Calu3 (cell line): ENCODE measurements at regions not wholly inside any gene's neighbourhood (a gene's known extent, or its start where the extent isn't known, plus 50 kb on each side); places are given as distances from the start of the nearest gene placed in this dataset.
"Not testable (repeated sequence)": the region's sequence is repeated elsewhere in the genome, so short reads cannot be mapped to it uniquely, and the experiment has no call there.

ENCODE experiments used
- BruUV-seq: library from RNA; stranded (reverse); fragments of 400-500 nt; replicated peaks from 2 replicates; lab custom pipeline; 2021; lab: Mats Ljungman, UMichigan
- CTCF ChIA-PET: fragments of 300-600 bp; sonication (Branson Sonifier 250); formaldehyde crosslinking; loops from one replicate; lab custom pipeline; 2022; ENCODE audit warnings: antibody characterized with exemption; lab: Charles Lee
- DNase-seq: peaks from one replicate; pipeline ENCODE4 v3.0.0; 2022
- H3K27ac Mint-ChIP-seq: one replicate; pipeline ENCODE4 v1.8.0; 2022; ENCODE audit warnings: mixed read lengths; ENCODE audit not compliant: unreplicated experiment
- H3K27me3 Mint-ChIP-seq: one replicate; pipeline ENCODE4 v1.8.0; 2022; ENCODE audit warnings: mixed read lengths; ENCODE audit not compliant: unreplicated experiment
- H3K36me3 Mint-ChIP-seq: one replicate; pipeline ENCODE4 v1.8.0; 2022; ENCODE audit warnings: mild to moderate bottlenecking, moderate library complexity, mixed read lengths; ENCODE audit not compliant: insufficient read depth, unreplicated experiment
- H3K4me1 Mint-ChIP-seq: one replicate; pipeline ENCODE4 v1.8.0; 2022; ENCODE audit warnings: mild to moderate bottlenecking, low read depth, mixed read lengths; ENCODE audit not compliant: unreplicated experiment
- H3K4me3 Mint-ChIP-seq: one replicate; pipeline ENCODE4 v1.8.0; 2022; ENCODE audit warnings: mild to moderate bottlenecking, low read depth, moderate library complexity, mixed read lengths; ENCODE audit not compliant: unreplicated experiment
- H3K9me3 Mint-ChIP-seq: one replicate; pipeline ENCODE4 v1.8.0; 2022; ENCODE audit warnings: low read depth, mixed read lengths; ENCODE audit not compliant: unreplicated experiment
- CTCF ChIP-seq: fragments of 200-600 bp; IDR thresholded peaks from one replicate; pipeline ENCODE4 v1.8.0; 2022; ENCODE audit warnings: antibody characterized with exemption; ENCODE audit not compliant: unreplicated experiment
- intact Hi-C: fragments of 100-400 bp; cut with micrococcal nuclease; formaldehyde crosslinking; loops from one replicate; pipeline ENCODE4 v1.10.0; 2022; ENCODE audit not compliant: unreplicated experiment

GRCh38 chr4:9691238-9692065, 90.0 kb upstream of the DRD5 start:
- no TSS peak for BruUV-seq
- TF ChIP-seq CTCF: no peak
- Mint-ChIP-seq H3K27ac (peak overlapping the region; percentile 39), H3K4me3 (peak overlapping the region; percentile 62), H3K4me1 (peaks cover 8% of the 10 kb centered on the region), H3K9me3 (no peaks in the 10 kb centered on the region), H3K27me3 (no peaks in the 10 kb centered on the region), H3K36me3 (peaks cover 3% of the 10 kb centered on the region)
- CTCF ChIA-PET: interaction anchor here (1.3 kb wide), 1 partner anchor 12 kb away, joined by 5 read pairs; no protein-coding TSS in a partner anchor
- peak; percentile 90 for DNase-seq
- intact Hi-C loops: no loop called here

GRCh38 chr4:9692791-9693491, 88.5 kb upstream of the DRD5 start:
- H3K27ac Mint-ChIP-seq, CTCF ChIA-PET, H3K27me3 Mint-ChIP-seq, H3K4me3 Mint-ChIP-seq, H3K9me3 Mint-ChIP-seq, BruUV-seq, intact Hi-C loops, H3K4me1 Mint-ChIP-seq, H3K36me3 Mint-ChIP-seq, DNase-seq: not testable (repeated sequence)

DNA sequence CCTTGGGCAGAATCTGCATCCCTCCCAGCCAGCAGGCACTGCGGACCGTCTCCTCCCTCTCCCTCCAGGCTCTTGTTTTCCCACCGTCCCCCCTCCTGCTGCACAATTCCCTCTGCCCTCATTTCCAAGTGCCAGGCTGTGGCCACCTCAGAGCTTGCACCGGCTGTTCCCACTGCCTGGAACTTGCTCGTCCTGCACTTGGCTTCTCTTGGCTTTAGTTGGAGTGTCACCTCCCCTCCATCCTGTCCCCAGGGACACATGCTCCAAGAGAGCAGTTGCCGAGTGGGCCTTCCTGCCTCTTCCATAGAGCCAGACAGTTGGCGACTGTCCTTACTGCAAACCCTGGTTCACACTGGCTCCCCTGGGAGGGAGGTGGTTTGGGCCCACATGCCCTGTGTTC, 87.0 kb upstream of the DRD5 start:
- CTCF ChIA-PET, H3K4me3 Mint-ChIP-seq: not testable (repeated sequence)

DNA sequence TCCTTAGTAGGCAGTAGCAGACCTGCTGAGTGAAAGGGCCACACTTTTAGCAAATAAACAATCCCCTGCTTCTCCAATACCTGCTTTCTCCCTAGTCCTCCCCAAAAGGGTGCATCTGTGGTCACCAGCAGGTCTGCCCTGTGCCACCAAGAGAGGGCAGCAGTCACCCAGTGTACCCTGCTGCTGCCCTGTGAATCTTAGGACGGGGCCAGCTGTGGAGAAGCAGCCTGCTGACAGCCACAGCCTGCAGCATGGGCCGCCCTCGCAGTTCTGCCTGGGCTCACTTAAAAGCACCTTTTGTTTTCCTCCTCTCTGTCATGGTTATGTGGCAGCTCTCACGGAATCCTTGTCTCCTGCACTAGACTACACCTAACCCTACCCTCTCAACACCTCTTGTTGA, 85.4 kb upstream of the DRD5 start:
- DNase-seq: peak; percentile 55
- H3K36me3 Mint-ChIP-seq, H3K27ac Mint-ChIP-seq, H3K4me1 Mint-ChIP-seq, H3K9me3 Mint-ChIP-seq, intact Hi-C loops, H3K4me3 Mint-ChIP-seq, BruUV-seq, CTCF ChIA-PET, H3K27me3 Mint-ChIP-seq: not testable (repeated sequence)
- TF ChIP-seq CTCF: peak; percentile 18

More for the DNA sequence above, 87.0 kb upstream of the DRD5 start:
- DNase-seq, H3K27ac Mint-ChIP-seq, H3K9me3 Mint-ChIP-seq, H3K4me1 Mint-ChIP-seq, intact Hi-C loops, H3K36me3 Mint-ChIP-seq, BruUV-seq, H3K27me3 Mint-ChIP-seq: not testable (repeated sequence)

GRCh38 chr4:9696561-9696960, 84.9 kb upstream of the DRD5 start:
- H3K27ac Mint-ChIP-seq, intact Hi-C loops, H3K9me3 Mint-ChIP-seq, H3K4me3 Mint-ChIP-seq, H3K4me1 Mint-ChIP-seq, H3K36me3 Mint-ChIP-seq, H3K27me3 Mint-ChIP-seq, DNase-seq, CTCF ChIA-PET, BruUV-seq: not testable (repeated sequence)

GRCh38 chr4:9702019-9702418, 79.4 kb upstream of the DRD5 start:
- intact Hi-C loops, H3K36me3 Mint-ChIP-seq, H3K4me1 Mint-ChIP-seq, H3K9me3 Mint-ChIP-seq, DNase-seq, H3K27ac Mint-ChIP-seq, H3K4me3 Mint-ChIP-seq, BruUV-seq, CTCF ChIA-PET, H3K27me3 Mint-ChIP-seq: not testable (repeated sequence)

GRCh38 chr4:9702696-9703095, 78.7 kb upstream of the DRD5 start:
- H3K9me3 Mint-ChIP-seq, H3K27me3 Mint-ChIP-seq, BruUV-seq, H3K4me3 Mint-ChIP-seq, DNase-seq, H3K4me1 Mint-ChIP-seq, H3K27ac Mint-ChIP-seq, intact Hi-C loops, H3K36me3 Mint-ChIP-seq: not testable (repeated sequence)
- CTCF ChIA-PET: interaction anchor here (1.3 kb wide), 1 partner anchor 11 kb away, joined by 5 read pairs; no protein-coding TSS in a partner anchor
